Cerebellar nuclear complex (tissue), 1 donor: ENCODE measurements at regions not wholly inside any gene's neighbourhood (a gene's known extent, or its start where the extent isn't known, plus 50 kb on each side); places are given as distances from the start of the nearest gene placed in this dataset.

Experiments used
- DNase-seq, 2 experiments: peaks; one replicate each; lab custom pipeline; 2025; lab: John Stamatoyannopoulos, UW

DNA sequence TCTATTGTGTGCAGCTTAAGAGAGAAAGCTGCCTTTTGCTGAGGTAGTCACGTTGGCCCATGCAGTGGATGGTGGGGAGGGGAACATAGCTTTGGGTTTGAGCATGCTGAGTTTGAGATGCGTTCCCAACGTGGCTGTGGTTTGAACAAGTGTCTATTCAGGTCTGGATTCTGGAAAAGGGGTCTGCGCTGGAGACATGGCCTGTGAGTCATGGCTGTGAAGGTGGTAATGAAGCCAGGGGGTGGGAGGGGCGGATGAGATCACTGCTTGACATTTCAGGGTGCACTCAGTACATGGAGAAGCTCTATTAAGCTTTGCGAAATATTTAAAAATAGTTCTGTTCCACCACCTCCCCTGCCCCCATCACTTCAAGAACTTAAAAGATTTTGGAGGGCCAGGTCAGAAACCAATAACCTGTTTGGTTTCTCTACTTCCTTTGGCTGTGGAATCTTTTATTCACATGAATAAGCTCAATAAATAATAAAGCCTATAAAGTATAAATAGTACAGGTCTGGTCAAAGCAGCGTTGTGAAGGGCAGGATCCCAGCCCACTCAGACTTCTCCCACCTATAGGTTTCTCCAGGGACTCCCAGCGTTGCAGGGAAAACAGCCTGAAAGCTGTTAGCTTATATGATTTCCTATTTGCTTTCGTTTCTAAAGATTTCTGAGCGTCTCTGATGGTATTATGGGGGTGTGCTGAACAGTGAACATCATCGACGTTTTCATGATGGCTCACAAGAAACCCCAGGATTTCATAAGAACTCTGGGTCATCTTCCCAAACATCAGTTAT is 189.9 kb downstream of the NSG2 start:
- no peak for DNase-seq

DNA sequence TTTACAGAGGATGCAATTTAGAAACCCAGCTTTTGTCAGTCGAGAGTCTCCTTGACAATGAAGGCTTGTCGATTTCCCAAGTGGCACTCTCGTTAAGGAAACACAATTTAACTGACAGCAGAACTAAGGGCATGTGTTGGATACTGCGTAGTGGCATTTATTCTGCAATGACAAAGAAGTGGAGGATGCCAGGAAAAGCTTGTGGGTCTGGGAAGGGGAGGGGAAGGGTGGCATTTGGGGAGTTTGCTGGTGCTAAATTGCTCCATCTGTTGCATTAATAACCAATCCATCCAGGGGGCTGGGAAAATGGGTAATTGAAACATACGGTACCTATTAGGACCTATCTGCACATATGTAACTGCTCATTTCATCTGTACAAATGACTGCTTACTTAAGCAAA is 190.6 kb downstream of the NSG2 start:
- no peak for DNase-seq

DNA sequence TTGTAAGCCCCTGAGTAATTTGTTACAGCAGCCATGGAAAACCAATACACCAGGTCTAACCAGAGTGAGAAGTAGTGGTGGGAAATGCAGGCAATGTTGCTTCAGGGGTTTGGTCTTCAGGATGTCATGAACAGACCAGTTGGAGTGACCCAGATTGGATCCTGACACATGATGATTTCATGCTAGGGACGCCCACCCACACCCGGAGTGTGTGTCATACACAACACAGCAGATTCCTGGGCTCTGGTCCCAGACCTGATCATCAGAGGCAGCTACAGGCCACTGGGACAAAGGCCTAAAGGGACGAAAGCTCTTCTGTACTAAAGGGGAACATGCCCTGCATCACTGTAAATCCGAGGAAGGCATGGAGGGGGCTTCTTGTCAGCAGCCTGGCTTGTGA is 194.2 kb downstream of the NSG2 start:
- DNase-seq = no peak

DNA sequence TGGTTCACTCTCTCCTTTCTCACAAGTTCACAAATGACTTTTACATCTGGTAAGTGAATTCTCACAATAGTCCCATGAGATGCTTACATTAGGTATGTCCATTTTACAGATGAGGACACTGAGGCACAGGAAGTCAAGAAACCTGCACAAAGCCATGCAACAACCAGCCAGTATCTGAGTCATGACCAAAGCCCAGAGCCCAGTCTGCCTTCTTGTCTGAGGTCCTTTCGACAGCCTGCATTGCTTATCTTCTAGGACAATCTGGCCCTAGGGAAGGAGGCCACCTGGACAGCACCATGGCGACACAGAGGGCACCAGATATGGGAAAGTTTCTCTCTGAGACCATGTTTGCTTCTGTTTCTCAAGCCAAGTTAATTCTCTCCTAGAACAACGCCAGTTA is 197.1 kb downstream of the NSG2 start:
- DNase-seq = no peak

DNA sequence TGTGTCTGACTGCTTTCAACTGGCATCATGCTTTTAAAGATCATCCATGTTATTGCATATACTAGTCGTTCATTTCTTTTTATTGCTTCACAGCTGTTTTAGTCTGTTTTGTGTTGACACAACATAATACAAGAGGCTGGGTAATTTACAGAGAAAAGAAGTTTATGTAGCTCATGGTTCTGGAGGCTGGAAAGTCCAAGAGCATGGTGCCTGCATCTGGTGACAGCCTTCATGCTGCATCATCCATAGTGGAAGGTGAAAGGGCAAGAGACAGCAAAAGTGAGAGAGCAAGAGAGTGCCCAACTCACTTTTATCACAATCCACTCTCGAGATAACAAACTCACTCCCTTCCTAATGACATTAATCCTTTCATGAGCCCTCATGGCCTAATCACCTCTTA is 198.4 kb downstream of the NSG2 start:
- DNase-seq = no peak

DNA sequence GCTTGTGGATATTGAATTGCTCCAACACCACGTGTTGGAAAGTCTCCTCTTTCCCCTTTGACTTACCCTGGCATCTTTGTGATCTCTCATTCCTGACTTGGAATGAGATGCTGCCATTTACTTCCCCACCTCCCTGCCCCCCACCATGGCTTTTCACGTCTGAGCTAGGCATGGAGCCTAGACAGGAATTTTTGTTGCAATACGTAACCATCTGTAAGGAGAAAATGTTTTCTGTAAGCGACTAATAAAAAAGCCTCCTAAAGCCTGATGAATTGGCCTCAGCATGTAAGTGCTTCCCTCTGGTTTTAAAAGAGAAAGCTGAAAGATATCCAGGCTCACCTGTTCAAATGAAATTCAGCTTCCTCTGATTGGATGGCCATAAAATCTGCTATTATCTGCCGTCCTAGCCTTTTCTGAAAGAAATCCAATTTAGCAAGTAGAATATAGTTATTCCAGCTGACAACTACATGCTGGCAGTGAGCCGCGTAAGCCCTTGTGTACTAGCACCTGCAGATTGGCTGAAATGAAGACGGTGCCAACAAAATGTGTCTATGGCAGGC is 200.1 kb downstream of the NSG2 start:
- no peak for DNase-seq

DNA sequence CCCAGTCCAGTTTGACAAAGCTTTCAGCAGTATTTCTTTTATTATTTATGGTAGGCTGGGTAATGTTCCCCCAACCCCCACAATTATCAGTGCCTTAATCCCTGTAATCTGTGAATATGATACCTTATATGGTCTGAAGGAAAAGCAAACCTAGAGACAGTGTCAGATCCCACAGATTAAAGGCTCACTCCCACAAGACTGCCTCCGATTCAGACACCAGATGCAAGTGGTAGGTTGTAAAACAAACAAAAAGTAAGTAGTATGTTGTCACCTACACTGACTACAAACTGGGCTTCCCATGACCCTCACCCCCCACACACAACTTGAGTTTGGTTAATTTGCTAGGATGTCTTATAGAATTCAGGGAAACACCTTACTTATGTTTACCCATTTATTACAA is 201.2 kb downstream of the NSG2 start:
- DNase-seq = no peak

DNA sequence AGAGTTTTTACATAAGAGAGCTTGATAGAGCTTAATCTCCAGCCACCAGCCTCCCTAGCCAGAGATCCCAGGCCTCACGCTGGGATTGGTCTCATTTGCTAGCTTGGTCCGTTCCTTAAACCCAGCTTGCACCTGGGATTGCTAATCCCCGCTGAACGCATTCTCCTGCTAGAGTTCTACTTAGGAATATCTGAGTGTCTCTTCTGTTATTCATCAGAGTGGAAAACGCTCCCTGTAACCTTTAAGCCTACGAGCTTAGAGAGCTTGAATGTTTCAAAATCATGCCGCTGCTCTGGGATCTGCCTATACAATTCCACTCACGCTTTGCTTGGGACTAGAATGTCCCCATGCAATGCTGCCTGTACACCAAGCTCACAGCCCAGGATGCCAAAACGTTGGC is 201.8 kb downstream of the NSG2 start:
- DNase-seq = no peak

DNA sequence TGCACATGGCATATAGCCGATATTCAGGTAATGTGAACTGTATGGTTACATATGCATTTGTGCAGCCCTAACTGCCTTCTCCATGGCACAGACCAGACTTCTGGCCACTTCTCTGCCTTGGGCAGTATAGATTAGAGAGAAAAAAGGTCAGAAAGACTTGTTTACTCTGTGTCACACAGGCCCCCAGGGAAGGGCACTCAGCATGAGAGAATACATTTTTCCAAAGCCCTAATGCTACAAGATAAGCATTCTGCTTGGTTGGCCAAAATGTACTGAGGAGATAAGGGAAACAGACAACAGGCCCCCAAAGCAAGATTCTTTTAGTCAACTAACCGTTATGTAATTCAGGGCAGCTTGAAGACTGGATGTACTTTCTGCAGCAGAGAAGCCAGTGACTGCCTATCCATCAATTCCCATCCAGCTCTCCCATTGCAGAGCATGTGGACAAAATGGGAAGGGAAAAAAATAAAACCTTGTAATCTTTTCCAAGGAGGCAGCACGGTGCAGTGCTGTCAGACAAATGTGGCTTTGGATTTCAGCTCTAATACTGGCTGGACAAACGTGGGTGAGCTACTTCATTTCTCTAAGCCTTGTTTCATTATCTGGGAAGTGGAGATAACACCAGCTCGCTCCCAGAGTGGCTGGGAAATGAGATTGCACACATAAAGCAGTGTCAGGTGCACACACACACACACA is 205.9 kb downstream of the NSG2 start:
- no peak for DNase-seq

DNA sequence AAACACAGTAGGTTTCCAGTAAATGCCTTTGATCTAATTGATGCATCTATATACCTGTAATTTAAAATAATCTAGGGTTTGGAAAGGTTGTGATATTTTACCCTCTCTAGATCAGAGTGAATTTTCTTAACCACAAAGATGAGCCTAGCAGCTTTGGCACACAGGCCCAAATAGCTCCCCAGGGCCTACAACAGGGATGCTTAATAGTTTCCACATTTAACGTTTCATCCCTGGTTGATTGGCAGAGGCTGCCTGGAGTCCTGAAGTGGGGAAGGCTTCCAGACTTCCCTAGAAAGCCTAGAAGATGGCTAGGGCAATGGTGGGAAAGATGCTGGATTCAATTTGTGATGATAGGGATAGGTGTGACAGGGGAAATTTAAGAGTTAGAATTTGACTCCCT is 206.6 kb downstream of the NSG2 start:
- no peak for DNase-seq

DNA sequence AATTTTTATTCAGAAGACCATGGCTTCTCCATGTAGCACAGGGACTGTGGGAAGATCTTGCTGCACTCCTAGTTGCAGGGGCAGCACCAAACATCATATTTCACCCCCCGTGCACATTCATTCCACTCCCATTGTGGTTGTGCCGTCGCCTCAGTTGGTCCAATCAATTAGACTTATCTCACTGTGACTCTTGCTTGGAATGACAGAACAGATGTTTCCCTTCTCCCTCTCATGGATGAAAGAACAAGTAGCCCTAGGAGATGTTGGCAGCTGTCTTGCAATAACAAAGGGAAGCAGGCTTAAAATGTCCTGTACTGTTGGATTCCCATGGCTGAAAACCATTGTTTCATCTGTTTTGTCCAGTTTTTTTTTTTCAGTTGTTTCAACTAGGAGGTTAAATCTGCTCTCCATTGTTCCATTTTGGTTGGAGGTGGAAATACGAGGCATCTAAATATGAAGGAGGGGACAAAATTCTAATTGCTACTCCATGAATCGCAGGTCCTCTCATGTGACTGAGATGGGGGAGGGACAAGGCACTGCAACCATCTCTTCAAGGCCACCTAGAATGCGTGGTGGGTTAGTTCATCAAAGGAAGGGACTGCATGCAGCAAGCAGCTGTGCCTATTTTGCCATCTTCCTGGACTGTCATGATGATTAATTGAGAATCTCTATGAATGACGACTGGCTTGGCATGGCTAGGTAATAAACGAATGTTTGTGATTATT is 214.4 kb downstream of the NSG2 start:
- no peak for DNase-seq

DNA sequence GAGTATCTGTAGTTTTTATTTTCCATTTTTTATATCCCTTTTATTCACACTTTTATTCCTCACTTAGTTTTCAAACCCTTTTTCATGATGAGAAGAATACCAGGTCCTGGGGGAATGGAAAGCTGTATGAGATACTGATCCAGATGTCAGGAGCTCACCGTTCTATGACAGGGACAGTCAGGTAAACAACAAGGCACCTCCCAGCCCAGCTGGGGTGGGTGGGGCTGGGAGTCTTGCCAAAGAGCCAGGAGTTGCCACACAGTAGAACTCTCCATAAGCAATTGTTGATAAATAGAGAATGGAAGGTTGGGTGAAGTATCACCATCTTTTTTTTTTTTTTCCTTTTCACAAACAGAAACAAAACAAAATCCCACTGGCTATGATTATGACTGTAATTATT is 225.8 kb downstream of the NSG2 start:
- no peak for DNase-seq

DNA sequence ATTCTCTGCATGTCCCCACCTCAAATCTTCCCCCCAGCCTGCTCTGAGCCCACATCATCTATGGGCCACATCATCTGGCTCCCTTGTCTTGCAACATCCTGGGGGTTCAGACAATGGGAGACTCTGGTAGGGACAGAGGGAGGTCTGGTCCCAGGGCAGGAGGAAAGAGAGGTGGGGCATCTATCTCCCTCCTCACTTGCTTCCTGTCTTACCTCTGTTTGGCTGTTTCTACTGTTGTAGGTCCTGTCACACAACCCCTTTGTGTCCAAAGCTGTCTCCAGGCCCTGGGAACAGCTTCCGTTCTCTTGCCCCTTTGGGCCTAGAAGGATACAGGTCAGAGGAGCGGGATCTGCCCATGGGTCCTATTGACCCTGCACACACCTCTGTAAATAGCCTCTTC is 227.2 kb downstream of the NSG2 start:
- no peak for DNase-seq

DNA sequence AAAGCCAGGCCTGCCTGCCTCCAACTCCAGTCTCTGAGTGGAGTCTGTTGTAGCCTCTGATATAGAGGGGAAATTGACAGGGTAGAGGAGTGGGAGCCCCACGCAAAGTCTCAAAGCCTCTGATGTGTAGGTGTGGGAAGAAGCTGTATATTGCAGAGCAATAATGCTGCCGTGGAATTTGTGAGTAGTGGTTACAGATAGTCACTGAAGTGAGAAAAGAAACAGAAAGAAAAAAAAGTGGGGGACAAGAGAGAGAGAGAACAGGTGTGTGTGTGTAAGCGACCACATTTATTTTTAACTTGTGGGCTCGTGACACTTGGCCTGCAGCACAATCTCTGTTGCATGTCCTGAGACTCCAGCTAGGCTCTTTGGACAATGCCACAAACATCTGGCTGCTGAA is 227.8 kb downstream of the NSG2 start:
- DNase-seq = no peak

DNA sequence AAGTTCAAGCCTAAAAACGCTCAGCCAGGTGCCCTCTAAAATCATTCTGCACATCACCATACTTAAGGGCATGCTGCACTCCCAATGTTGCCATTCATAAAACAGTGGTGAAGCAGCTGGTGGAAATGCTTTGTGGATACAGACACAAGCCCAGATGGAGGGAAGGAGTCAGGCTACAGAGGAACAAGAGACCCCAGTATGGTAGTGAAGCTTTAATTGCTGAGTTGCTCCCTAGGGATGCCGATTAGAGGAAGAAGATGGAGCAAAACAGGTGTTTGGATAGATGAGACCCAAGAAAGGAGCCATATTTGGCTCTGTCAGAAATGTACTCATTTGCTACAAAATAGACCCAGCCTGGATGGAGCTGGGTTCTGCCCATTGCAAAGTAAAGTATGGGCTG is 230.5 kb downstream of the NSG2 start:
- DNase-seq = no peak

DNA sequence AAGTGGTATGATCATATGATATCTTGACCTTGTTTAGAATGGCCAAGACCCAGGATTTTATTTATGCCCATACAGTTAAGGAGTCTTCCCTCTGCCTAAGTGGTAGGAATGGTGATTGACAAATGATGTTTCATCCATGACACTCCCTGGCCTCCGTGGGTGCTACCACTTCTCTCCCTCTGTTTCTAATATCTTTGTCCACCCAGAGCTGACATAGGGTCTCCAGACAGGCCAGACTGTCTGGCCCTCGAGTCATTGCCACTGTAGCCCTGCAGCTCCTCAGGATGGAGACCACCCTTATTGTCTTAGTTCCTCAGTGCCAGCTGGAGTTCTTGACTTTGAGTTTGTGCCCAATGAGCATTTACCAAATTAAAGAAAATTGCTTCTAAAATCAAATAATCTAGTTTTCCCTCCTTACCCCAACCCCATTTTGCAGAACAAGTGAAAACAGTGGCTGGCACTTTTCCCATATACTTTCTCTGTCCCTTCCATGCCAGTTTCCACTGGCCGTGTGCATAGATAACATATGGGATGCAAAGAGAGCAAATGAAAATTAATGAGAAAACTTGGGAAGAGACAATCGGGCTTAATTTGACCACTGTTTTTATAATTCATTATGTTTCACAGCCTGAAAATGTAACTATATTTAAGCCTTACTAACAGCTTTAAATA is 235.7 kb downstream of the NSG2 start:
- DNase-seq = no peak

DNA sequence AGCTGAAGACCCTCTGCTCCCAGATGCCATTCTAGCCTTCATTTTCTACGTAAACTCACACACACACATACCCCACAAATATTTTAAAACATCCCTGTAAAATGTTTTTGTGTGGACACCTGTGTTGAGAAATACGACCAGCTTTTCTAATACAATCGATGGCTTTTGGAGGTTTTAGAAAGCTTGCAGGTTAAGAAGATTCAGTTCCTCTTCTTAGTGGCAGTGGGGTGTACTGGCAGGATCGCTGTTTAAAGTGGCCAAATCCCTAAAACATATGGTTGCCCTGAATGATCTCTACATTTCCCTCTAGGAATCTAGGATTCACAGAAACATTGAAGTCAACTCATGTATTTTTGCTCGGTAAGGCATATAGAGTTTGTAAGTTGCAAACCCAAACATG is 236.3 kb downstream of the NSG2 start:
- no peak for DNase-seq

DNA sequence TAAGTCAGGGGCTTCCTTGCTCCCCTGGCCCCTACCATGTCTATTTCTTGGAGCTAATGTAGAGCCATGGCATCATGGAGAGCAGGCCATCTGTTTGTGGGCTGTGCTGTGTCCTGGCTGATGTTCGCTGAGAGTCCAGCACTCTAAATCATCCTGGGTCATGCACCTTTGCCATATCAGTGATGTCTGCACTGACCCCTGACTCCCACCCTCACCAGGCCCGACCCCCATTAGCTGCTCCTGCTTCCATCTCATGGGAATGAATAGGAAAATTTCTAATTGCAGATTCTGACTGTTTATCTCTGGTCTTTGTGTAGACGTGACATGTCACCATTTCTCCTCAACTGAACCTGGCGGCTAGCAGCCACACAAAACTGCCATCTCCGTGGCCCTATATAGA is 236.9 kb downstream of the NSG2 start:
- no peak for DNase-seq

DNA sequence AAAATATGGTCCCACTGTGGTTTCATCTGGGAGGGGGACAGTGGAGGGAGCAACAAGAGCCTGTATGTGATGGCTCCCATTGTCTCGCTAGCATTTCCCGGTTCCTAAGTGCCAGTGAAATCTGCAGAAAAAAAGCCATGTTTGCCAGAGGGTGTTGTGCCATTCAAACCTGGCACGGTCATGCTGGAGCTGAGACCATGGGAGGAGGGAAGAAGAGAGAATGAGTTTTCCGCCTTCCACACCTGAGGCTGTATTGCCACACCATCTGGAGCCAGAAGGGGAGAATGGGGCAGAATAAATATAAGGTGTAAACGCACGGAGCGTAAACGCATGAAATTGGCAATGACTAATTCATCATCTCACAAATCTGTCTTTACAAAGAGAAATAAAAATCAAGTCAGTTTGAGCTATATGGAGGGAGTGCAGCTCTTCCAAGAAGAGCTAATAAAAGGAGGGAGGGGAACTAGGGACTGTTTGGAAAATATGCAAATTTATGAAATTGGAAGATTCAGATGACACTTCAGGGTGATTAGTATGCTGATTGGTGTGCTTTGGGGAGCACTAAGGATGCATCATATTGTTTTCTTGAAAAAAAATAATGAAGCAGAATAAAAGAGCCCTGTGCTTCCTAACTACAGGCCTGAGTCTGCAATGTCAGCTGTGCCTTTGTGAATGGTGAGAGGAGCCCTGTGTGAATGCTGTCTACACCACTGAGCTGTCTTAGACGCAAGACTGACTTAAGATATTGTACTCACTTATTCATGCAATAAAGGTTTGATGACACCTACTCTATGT is 237.9 kb downstream of the NSG2 start:
- peak in 1 of 2 experiments; percentile 22 for DNase-seq

DNA sequence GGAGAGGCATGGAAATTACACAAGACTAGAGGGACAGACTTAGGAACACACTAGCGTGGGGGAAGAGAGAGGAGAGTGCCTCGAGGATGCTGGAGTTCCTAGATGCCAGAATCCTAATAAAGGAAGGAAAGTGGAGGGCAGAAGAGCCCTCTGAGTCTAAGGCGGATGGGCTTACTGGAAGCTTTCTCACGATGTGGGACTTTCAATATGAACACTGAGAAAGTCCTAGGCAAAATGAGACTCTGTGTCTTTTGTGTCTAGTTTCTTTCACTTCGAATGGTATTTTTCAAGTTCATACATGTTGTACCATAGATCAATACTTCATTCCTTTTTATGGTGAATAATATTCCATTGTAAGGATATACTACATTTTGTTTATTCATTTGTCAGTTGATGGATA is 239.4 kb downstream of the NSG2 start:
- DNase-seq = no peak

DNA sequence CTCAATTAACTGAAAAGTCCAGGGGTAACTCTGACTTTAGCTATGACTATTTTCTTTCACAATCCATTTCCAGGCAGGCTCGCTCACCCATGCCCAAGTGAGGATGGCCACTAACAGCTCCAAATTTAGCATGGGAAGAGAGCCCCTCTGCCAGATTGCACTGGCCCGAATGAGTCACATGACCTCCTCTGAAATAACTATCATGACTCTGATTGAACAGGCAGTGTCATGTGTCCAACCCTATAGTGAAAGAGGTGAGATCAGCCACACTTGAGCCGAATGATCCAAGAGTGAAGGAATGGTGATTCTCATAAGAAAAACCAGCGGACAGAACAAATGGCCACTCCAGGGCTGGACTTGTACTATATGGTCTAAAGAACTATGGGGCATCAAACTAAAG is 242.3 kb downstream of the NSG2 start:
- DNase-seq = no peak
